ENCODE measurements at regions not wholly inside any gene's neighbourhood (a gene's known extent, or its start where the extent isn't known, plus 50 kb on each side); places are given as distances from the start of the nearest gene placed in this dataset.
"Not testable (repeated sequence)": the region's sequence is repeated elsewhere in the genome, so short reads cannot be mapped to it uniquely, and the experiment has no call there.

- 54 to 100% (median 67%) methylated on average over 1 to 2 of the region's 2 CpGs; no CpG with 5 or more reads in 5 of the 10 experiments for WGBS, 10 experiments
- in situ Hi-C loops (cut with MboI; ENCODE audit: low pct_unique_long_range_greater_than_20kb in 2 of 9, low sequenced_read_pairs in 9 of 9, unreplicated experiment in 9 of 9): loop anchor here in 5 of 9 experiments (10.0 to 25.0 kb wide), 2 partner anchors 468 to 471 kb away; no protein-coding TSS in a partner anchor
- no peak overlapping the region for H3K4me3 ChIP-seq
- no peak overlapping the region for H3K27ac ChIP-seq
- peaks cover 0 to 3% of the 10 kb centered on the region in 2 donors for H3K4me1 ChIP-seq (replicated peaks in 1 of 2)
- ATAC-seq (replicated peaks in 6 of 8): no peak
Observed at GRCh38 chr10:61283066-61283465, 170.1 kb downstream of the TMEM26 start.

GRCh38 chr10:61280303-61280702 lies 172.9 kb downstream of the TMEM26 start:
- peaks cover 0 to 3% of the 10 kb centered on the region in 2 donors for H3K4me1 ChIP-seq (replicated peaks in 1 of 2)
- WGBS, 10 experiments: 43 to 100% (median 85%) methylated on average over 1 to 3 of the region's 3 CpGs
- no peak overlapping the region for H3K27ac ChIP-seq
- peak in 5 of 8 experiments; percentile 66 to 79 (median 77) for ATAC-seq (replicated peaks in 6 of 8)
- H3K4me3 ChIP-seq: no peak overlapping the region
- in situ Hi-C loops (cut with MboI; ENCODE audit: low pct_unique_long_range_greater_than_20kb in 2 of 9, low sequenced_read_pairs in 9 of 9, unreplicated experiment in 9 of 9): loop anchor here in 5 of 9 experiments (10.0 to 25.0 kb wide), 2 partner anchors 466 to 468 kb away; no protein-coding TSS in a partner anchor

GRCh38 chr10:61279400-61279799 lies 173.8 kb downstream of the TMEM26 start:
- Histone ChIP-seq H3K4me3 (no peak overlapping the region), H3K4me1 (replicated peaks in 1 of 2) (peaks cover 0 to 3% of the 10 kb centered on the region in 2 donors), H3K27ac (no peak overlapping the region)
- WGBS, 10 experiments: 29 to 100% (median 93%) methylated on average over 1 to 6 of the region's 7 CpGs; no CpG with 5 or more reads in 2 of the 10 experiments
- in situ Hi-C loops (cut with MboI; ENCODE audit: low pct_unique_long_range_greater_than_20kb in 2 of 9, low sequenced_read_pairs in 9 of 9, unreplicated experiment in 9 of 9): loop anchor here in 4 of 9 experiments (25.0 kb wide), 1 partner anchor 467 kb away; no protein-coding TSS in a partner anchor
- no peak for ATAC-seq (replicated peaks in 6 of 8)

GRCh38 chr10:61278556-61278955 lies 174.6 kb downstream of the TMEM26 start:
- WGBS, 10 experiments: 80 to 100% (median 92%) methylated on average over 1 to 2 of the region's 2 CpGs; no CpG with 5 or more reads in 3 of the 10 experiments
- H3K4me1 ChIP-seq (replicated peaks in 1 of 2): peaks cover 0 to 3% of the 10 kb centered on the region in 2 donors
- no peak overlapping the region for H3K27ac ChIP-seq
- ATAC-seq (replicated peaks in 6 of 8): no peak
- H3K4me3 ChIP-seq: no peak overlapping the region
- in situ Hi-C loops (cut with MboI; ENCODE audit: low pct_unique_long_range_greater_than_20kb in 2 of 9, low sequenced_read_pairs in 9 of 9, unreplicated experiment in 9 of 9): loop anchor here in 4 of 9 experiments (25.0 kb wide), 1 partner anchor 466 kb away; no protein-coding TSS in a partner anchor

DNA sequence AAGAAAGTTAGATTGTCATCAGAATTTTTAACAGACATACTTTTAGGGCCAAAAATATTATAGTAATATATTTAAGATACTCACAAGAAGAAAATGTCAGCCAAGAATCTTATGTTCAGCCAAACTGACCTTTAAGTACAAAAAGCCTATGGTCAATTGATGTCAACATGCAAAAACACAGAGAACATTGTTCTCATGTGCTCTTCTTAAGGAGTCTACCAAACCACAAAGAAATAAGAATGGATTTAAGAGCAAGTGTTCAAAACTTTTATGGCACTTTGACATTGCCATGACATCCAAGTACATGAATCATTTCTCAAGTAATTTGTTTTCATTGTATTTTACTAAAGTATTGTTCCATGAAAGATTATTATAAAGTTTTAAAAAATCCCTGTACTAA lies 180.4 kb downstream of the TMEM26 start:
- H3K4me3 ChIP-seq: no peak overlapping the region
- no peaks in the 10 kb centered on the region for H3K4me1 ChIP-seq (replicated peaks in 1 of 2)
- H3K27ac ChIP-seq: no peak overlapping the region
- in situ Hi-C loops (cut with MboI; ENCODE audit: low pct_unique_long_range_greater_than_20kb in 2 of 9, low sequenced_read_pairs in 9 of 9, unreplicated experiment in 9 of 9): loop anchor here in 1 of 9 experiments (25.0 kb wide), 1 partner anchor 460 kb away; no protein-coding TSS in a partner anchor
- no peak for ATAC-seq (replicated peaks in 6 of 8)

DNA sequence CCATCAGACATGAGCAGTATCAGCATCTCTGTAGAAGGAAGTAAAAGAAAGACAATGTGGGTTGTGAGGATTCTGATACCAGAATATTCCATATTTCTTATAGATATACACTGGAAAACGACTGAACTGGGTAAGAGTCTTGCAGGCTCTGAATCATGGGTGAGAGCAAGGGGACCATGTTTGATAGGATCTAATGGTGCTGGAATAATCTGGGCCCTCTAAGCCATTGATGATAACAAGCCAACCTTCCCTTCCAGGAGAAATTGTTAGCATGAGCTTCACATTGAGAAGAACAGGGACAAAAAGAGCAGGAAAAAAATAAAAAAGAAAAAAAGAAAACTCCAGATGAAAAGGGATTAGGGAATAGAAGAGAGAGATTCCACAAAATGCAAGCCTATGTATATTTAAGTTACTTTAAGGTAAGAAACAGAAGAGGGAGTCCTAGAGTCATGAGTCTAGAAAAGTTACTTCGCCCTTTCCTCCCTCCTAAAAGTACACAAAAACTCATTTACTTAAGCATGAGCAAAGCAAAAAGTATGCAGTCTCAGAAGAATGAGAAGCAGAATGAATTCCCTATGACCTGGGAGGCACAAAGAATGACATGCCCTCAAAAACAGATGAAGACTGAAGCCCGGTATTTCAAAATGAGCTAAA lies 181.9 kb downstream of the TMEM26 start:
- 3 to 78% (median 38%) methylated on average over 2 to 3 of the region's 3 CpGs for WGBS, 10 experiments
- ATAC-seq (replicated peaks in 6 of 8): peak in 4 of 8 experiments; percentile 36 to 92 (median 80)
- in situ Hi-C loops (cut with MboI; ENCODE audit: low pct_unique_long_range_greater_than_20kb in 2 of 9, low sequenced_read_pairs in 9 of 9, unreplicated experiment in 9 of 9): loop anchor here in 1 of 9 experiments (25.0 kb wide), 1 partner anchor 459 kb away; no protein-coding TSS in a partner anchor
- H3K4me1 ChIP-seq (replicated peaks in 1 of 2): no peaks in the 10 kb centered on the region
- H3K4me3 ChIP-seq: no peak overlapping the region
- no peak overlapping the region for H3K27ac ChIP-seq

DNA sequence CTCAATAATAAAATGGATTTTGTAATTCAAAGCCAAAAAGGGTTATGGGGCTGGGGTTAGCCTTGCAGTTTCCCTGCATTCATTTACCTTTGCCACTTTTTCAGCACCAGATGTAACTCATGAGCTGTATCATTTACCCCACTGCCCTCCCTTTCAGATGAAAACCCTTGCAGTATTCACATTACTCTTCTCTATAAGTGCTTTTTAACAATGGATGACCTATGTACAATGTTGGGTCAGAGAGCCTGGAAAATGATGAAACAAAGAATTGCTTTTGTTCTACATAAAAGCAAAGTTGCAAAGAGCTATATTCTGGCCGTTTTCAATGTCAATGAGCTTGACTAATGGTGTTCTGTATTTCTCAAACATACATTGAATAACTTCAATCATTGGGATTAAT lies 189.7 kb downstream of the TMEM26 start:
- H3K4me1 ChIP-seq (replicated peaks in 1 of 2): peaks cover 13 to 24% of the 10 kb centered on the region in 2 donors
- no peak overlapping the region for H3K27ac ChIP-seq
- 0 to 43% (median 6%) methylated on average over 1 of the region's 1 CpG for WGBS, 10 experiments
- no peak overlapping the region for H3K4me3 ChIP-seq
- in situ Hi-C loops (cut with MboI; ENCODE audit: low pct_unique_long_range_greater_than_20kb in 2 of 9, low sequenced_read_pairs in 9 of 9, unreplicated experiment in 9 of 9): loop anchor here in 1 of 9 experiments (10.0 to 25.0 kb wide), 2 partner anchors 119 to 451 kb away; no protein-coding TSS in a partner anchor
- ATAC-seq (replicated peaks in 6 of 8): peak in 5 of 8 experiments; percentile 42 to 86 (median 77)

GRCh38 chr10:61262486-61263261 lies 190.5 kb downstream of the TMEM26 start:
- ATAC-seq (replicated peaks in 6 of 8): peak in 2 of 8 experiments; percentile 84 to 85
- 0 to 83% (median 63%) methylated on average over 2 to 3 of the region's 3 CpGs for WGBS, 10 experiments
- in situ Hi-C loops (cut with MboI; ENCODE audit: low pct_unique_long_range_greater_than_20kb in 2 of 9, low sequenced_read_pairs in 9 of 9, unreplicated experiment in 9 of 9): loop anchor here in 1 of 9 experiments (10.0 to 25.0 kb wide), 2 partner anchors 118 to 450 kb away; no protein-coding TSS in a partner anchor
- no peak overlapping the region for H3K4me3 ChIP-seq
- H3K27ac ChIP-seq: no peak overlapping the region
- H3K4me1 ChIP-seq (replicated peaks in 1 of 2): peaks cover 13 to 24% of the 10 kb centered on the region in 2 donors

DNA sequence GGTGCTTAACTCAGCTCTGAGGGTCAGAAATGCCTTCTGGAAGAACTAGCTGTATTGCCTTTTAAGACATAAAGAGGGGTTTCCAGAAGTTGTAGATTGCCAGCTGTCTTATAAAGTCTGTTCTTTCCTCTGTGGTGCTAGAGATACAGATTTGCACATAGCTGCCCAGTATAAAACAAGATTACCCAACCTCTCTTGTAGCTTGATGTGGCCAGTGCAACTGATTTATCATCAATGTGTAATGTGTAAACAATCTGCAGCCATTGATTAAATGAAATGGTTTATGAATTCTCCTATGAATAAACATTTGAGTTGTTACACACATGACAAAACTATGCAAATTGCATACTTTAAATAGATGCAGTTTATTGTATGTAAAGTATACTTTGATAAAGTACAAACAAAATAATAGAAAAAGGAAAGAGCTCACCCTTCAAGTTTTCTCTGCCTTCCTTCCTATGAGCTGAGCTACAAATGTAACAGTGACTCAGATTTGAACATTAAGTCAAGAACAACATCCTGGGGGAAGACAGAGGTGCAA lies 195.2 kb downstream of the TMEM26 start:
- in situ Hi-C loops (cut with MboI; ENCODE audit: low pct_unique_long_range_greater_than_20kb in 2 of 9, low sequenced_read_pairs in 9 of 9, unreplicated experiment in 9 of 9): loop anchor here in 1 of 9 experiments (25.0 kb wide), 1 partner anchor 446 kb away; no protein-coding TSS in a partner anchor
- H3K4me3 ChIP-seq: no peak overlapping the region
- no peak for ATAC-seq (replicated peaks in 6 of 8)

DNA sequence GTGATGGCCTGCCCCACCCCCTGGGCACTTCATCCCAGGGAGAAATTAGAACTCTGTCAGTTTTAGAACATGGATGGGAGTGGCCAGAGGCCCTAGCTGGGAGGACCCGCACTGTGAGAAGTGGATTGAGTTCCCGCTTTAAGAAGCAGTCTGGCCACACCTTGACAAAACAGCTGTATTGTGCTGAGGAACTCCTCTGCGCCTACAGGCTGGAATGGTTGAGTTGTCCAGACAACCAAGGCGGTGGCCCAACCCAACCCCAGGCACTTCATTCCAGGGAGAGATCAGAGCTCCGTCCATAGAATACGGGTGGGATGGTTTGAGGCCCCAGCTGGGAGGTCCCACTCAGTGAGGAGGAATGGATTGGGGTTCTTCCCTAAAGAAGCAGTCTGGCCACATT lies 196.0 kb downstream of the TMEM26 start:
- in situ Hi-C loops (cut with MboI; ENCODE audit: low pct_unique_long_range_greater_than_20kb in 2 of 9, low sequenced_read_pairs in 9 of 9, unreplicated experiment in 9 of 9): loop anchor here in 1 of 9 experiments (25.0 kb wide), 1 partner anchor 445 kb away; no protein-coding TSS in a partner anchor
- peak in 2 of 8 experiments; percentile 66 to 81 for ATAC-seq (replicated peaks in 6 of 8)
- no peak overlapping the region for H3K27ac ChIP-seq
- H3K4me1 ChIP-seq (replicated peaks in 1 of 2): peaks cover 1 to 13% of the 10 kb centered on the region in 2 donors
- no peak overlapping the region for H3K4me3 ChIP-seq
- WGBS, 10 experiments: 41 to 100% (median 100%) methylated on average over 1 to 4 of the region's 6 CpGs; no CpG with 5 or more reads in 6 of the 10 experiments

More for the DNA sequence above, 195.2 kb downstream of the TMEM26 start:
- H3K27ac ChIP-seq: no peak overlapping the region
- H3K4me1 ChIP-seq (replicated peaks in 1 of 2): peaks cover 10 to 19% of the 10 kb centered on the region in 2 donors

DNA sequence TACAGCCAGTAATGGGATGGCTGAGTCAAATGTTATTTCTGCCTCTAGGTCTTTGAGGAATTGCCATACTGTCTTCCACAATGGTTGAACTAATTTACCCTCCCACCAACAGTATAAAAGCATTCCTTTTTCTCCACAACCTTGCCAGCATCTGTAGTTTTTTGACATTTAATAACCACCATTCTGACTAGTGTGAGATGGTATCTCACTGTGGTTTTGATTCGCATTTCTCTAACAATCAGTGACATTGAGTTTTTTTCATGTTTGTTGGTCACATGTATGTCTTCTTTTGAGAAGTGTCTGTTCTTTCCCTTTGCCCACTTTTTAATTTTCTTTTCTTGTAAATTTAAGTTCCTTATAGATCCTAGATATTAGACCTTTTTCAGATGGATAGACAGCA lies 200.9 kb downstream of the TMEM26 start:
- in situ Hi-C loops (cut with MboI; ENCODE audit: low pct_unique_long_range_greater_than_20kb in 2 of 9, low sequenced_read_pairs in 9 of 9, unreplicated experiment in 9 of 9): loop anchor here in 1 of 9 experiments (25.0 kb wide), 1 partner anchor 440 kb away; no protein-coding TSS in a partner anchor
- WGBS, 10 experiments: 0 to 100% (median 100%) methylated on average over 1 of the region's 1 CpG; no CpG with 5 or more reads in 1 of the 10 experiments
- not testable (repeated sequence) for H3K4me3 ChIP-seq

DNA sequence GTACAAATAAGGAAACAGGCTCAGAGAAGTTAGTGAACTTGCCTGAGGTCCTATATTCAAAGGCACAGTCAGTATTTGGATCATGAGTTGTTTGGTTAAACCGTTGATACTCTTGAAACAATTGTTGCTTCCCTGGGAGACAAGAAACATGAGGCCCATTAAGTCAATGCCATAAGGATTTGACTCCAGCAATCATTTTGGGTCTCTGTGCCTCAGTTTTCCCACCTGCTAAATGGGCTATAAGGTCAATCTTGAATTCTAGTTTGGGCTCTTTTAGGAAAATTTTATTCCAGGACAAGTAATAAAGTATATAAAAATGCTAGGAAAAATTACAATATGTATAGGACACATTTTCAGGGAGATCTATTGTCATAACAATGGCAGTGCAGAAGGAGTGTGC lies 202.1 kb downstream of the TMEM26 start:
- Histone ChIP-seq H3K27ac (no peak overlapping the region), H3K4me1 (replicated peaks in 1 of 2) (no peaks in the 10 kb centered on the region), H3K4me3 (no peak overlapping the region)
- in situ Hi-C loops (cut with MboI; ENCODE audit: low pct_unique_long_range_greater_than_20kb in 2 of 9, low sequenced_read_pairs in 9 of 9, unreplicated experiment in 9 of 9): loop anchor here in 1 of 9 experiments (25.0 kb wide), 1 partner anchor 439 kb away; no protein-coding TSS in a partner anchor
- ATAC-seq (replicated peaks in 6 of 8): no peak
- 0 to 100% (median 49%) methylated on average over 1 of the region's 1 CpG; no CpG with 5 or more reads in 4 of the 10 experiments for WGBS, 10 experiments

More for the DNA sequence above, 200.9 kb downstream of the TMEM26 start:
- H3K27ac ChIP-seq; ATAC-seq (replicated peaks in 6 of 8); H3K4me1 ChIP-seq (replicated peaks in 1 of 2): not testable (repeated sequence)

Data from motor neuron (in vitro differentiated cells).